Stimulated activated CD4-positive, alpha-beta T cell treated with anti-CD3 and anti-CD28 coated beads, Interleukin-2, amount 100 ng/mL, for 24 hours (primary cell): ENCODE measurements at regions not wholly inside any gene's neighbourhood (a gene's known extent, or its start where the extent isn't known, plus 50 kb on each side); places are given as distances from the start of the nearest gene placed in this dataset.
"Not testable (repeated sequence)": the region's sequence is repeated elsewhere in the genome, so short reads cannot be mapped to it uniquely, and the experiment has no call there.

Experiments
- DNase-seq, 2 donors: peaks; one replicate each; pipeline ENCODE4 v3.0.0-alpha.2; 2020

DNA sequence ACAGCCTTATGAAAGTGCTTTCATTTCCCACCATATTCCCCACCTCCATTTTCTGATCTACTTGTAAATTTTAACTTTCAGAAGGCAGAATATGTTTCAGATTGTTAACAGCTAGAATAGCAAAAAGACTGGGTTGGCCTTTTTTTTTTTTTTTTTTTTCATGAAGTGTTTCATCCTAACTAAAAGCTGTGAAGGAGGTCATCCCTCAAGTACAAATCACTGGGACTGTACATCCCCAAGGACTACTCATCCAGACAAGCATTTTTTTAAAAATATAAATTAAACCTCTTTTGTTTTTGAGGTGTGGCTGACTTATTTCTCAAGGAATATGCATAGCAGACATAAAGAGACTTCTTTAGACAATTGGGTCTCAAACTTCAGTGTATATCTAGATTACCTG, 542.1 kb upstream of the TUSC1 start:
- DNase-seq = no peak

DNA sequence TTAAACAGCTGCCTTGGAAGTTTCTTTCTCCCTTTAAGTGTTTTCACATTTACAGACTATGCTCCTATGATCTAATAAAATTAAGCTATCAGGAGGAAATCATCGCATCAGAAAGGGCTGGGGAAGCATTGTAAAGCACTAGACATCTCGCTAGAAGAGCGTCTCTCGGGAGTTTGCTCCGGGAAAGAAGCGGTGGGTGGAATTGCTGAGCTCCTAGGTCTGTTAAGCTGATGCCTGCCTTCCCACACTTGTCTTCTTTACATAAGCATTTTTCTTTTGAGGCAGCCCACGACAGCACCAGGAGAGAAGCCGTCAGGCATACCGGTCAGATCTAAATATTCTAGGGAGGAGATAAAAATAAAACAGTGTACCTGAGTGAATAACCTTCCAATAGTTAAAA, 541.7 kb upstream of the TUSC1 start:
- no peak for DNase-seq

DNA sequence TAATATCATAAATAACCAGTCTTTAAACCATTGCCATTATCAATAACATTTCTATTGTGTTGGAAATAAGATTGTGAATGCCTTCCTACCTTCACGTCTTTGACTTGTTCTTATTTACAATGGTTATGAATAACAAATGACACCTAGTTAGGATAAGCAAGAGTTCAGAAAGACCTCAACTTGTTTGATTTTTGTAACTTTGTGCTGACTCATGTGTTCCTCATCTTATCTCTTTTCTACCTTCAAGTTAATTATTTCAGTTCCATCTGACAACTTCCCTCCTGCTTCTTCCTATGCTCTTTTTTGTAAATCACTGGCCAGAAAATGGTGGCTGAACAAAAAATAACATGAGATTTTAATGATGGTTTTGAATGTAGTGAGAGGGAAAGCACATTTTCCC, 538.5 kb upstream of the TUSC1 start:
- no peak for DNase-seq

DNA sequence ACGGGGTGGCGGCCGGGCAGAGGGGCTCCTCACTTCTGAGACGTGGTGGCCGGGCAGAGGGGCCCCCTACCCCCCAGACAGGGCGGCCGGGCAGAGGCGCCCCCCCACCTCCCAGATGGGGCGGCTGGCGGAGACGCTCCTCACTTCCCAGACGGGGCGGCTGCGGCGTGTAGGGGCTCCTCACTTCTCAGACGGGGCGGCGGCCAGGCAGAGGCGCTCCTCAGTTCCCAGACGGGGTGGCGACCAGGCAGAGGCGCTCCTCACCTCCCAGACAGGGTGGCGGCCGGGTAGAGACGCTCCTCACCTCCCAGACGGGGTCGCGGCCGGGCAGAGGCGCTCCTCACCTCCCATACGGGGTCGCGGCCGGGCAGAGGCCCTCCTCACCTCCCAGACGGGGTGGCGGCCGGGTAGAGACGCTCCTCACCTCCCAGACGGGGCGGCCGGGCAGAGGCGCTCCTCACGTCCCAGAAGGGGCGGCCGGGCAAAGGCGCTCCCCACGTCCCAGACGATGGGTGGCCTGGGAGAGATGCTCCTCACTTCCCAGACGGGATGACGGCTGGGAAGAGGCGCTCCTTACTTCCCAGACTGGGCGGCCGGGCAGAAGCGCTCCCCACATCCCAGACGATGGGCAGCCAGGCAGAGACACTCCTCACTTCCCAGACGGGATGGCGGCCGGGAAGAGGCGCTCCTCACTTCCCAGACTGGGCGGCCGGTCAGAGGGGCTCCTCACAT, 536.6 kb upstream of the TUSC1 start:
- DNase-seq = not testable (repeated sequence)

DNA sequence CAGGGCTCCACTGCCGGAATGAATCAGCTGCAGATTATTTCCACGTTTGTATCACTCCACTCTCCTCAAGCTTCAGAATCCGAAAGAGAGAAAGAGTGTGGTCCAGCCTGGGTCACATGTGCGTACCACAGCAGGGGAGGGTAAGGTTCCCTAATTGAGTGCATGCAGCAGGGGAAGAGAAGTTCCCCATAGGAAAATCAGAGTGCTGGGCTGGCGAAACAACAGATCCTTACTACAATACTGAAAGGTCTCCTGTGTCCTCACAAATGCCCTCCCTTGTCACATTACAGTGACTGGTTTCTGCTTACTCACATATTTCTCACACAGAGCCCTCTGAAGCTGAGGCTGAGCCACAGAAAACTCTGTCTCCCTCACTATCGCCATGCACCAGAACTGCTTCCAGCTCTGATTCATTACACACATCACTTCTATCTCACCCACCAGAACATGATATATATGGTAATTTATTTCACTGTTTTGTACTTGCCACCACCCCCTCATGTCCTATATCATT, 532.2 kb upstream of the TUSC1 start:
- DNase-seq = no peak

DNA sequence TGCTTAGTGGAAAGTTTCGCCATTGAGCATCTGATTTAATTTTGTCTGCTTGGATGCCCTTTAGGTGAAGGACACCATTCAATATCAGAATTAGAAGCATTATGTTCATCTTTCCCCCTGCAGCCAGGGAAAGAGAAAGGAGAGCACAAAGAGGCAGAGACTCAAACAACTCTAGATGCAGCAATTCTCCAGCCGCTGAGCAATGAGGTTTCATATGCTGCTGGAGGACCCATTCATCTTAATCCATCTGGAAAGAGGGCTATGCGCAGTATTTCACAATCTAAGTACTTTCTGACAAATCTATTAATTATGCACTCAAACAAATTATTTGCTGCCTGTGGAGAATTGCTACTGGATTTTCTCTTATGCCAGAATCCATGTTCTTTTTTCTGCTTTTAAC, 527.0 kb upstream of the TUSC1 start:
- no peak for DNase-seq

DNA sequence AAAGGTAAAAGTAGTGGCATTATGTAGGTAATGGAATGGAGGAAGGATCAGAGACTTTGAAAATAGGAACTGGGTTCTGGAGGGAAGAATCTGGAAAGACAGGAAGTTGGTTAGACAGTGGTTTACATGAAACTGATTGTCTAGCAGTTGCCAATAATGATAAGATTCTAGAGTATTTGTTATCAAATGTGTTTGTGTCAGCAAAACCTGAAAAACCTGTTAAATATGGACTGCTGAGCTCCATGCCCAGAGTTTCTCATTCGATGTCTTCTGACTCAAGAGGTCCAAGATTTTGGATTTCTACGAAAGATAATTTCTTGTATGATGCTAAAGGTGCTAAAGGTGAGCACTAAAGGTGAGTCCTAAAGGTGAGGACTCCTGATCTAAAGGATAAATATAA, 515.0 kb upstream of the TUSC1 start:
- no peak for DNase-seq

DNA sequence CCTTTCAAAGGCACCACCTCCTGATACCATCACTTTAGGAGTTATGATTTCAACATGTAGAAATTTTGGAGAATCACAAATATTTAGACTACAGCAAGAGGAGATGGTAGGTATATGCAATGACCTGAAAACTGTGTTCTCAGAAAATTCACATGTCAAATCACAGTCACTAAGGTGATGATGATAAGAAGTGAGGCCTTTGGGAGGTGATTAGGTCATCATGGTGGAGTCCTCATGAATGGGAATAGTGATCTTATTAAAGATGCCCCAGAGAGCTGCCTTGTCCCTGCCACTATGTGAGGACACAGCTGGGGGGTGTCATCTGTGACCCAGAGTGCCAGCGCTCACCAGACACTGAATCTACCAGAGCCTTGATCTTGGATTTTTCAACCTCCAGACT, 513.5 kb upstream of the TUSC1 start:
- no peak for DNase-seq

DNA sequence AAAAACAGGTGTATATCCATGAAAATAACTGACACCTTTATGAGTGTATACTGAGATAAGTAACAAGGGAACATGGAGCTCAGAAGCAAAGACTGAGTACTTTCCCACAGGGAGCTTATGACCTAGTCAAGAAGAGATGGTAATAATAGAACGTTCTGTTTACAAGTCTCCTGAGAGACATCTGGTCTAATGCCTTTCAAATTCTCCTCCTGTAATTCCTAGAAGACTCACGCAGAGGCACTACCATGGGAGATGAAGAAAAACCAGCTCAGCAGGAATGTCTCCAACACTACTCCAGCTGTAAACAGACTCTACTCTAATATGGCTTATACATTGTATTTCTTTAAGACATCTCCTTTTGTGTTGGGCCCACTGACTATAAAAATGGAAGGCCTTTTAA, 503.6 kb upstream of the TUSC1 start:
- DNase-seq = no peak

DNA sequence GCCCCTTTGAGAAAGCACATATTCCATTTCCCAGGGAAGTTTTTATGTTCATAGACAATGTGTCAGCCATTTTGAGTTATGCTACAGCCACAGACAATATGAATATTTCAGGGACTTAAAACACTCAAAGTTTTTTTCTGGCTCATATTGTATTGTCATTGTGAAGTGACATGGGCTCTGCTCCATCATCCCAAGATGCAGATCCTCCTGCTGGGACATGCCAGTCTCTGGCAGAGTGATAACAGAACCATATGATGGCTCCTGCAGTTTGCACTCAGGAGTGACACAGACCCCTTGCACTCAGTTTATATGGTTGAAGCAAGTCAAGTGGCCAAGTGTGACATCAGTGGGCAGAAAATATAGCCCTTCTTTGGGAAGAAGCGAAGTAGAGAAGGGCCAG, 498.4 kb upstream of the TUSC1 start:
- DNase-seq = no peak

DNA sequence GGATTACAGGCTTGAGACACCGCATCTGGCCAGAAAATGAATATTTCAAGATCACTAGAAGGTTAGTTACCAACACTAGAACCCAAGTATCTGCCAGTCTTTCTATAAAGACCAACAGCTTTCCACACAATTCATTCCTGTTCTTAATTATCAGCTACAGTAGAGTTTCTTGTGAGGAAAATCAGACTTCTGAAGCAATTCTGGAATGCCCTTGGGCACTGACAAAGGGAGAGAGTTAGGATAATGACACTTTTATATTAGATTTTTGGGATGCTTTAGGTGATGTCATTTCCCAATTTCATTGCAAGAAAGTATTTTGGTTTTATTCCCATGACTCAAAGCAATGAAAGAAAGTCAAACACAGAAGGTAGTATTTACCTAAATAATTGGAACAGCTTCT, 497.0 kb upstream of the TUSC1 start:
- no peak for DNase-seq

DNA sequence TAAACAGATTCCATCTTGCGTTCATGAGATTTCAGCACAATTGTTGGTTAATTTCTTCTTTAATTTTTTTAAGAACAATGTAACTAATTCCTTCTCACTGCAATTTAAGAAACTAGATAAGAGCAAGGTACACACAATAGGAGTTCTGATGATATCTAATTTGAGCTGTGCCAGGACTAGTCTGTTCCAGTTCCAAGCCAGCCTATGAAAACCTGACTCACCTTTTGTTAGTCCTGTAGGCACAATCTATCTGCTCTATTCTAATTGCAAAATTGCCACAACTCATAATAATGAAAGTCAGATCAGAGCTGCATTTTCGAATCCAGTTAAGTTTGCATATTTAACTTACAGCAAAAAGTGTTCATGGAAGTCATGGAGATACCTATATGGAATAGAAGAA, 494.1 kb upstream of the TUSC1 start:
- no peak for DNase-seq

DNA sequence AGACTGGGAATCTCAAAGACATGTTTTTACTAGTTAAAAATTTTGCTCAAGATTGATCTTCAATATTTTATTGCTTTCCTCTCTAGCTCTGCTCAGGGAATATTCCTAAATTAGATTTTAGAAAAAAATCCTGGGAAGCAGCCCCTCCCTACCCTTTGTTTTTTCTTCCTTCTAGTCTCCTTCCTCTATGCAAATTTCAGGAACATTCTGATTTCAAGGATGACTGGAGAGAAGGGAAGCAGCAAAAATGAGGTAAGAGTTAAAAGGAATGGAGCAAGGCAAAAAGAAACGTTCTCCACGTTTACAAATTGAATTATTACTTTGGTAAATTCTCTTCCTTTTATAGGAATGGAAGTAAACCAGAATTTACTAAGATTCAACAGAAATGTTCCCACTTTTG, 493.4 kb upstream of the TUSC1 start:
- no peak for DNase-seq

DNA sequence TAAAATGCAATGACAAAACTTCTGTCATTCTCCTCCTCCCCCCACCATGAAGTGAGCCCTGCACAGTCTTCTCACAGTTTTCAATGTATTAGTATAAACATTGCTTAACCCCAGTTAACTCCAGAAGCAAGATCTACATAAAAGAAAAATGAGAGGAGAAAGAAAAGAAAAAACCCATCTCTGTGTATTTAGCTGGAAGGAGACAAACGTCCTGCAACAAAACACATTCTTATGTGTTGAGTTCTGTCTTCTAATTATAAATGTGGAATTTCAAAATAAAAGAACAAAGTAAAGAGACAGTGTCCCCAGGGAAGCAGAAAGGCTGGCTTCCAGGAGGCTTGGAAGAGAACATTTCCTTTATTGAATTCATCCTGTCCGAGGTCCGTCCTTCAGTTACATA, 491.9 kb upstream of the TUSC1 start:
- DNase-seq = no peak

DNA sequence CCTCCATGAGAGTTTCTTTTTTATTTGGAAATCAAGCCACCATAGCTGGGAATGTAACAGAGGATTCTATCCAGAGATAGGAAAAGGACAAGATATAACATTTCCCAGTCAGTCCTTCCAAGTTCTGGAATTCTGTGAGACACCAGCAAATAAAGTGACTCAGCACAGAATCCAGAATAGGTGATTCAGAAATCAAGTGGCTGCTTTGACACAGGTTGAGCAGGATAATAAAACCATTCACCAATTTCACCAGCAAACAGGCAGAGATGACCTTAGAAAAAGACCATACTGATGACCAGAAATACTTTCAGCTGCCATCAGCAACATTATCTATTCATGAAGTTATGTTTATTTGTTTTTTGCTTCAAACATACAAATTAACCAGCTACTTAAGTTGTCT, 491.5 kb upstream of the TUSC1 start:
- DNase-seq = no peak

DNA sequence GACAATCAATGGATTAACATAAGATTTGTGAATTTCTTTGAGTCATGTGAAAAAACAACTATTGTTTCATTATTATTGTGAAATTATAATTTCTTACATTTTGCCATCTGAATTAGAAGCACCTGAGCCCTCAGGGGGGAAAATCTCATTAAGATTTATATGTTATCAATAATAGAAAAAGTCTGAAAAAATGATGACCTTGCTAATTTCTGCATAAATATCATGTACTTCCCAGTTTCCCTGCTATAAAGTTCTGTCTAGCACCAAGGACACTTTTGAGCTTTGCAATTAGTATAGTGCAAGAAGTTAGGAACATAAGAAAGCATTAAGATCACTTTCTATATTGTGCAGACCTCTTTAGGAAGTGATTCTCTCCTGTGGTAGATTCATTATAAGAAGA, 488.3 kb upstream of the TUSC1 start:
- no peak for DNase-seq

DNA sequence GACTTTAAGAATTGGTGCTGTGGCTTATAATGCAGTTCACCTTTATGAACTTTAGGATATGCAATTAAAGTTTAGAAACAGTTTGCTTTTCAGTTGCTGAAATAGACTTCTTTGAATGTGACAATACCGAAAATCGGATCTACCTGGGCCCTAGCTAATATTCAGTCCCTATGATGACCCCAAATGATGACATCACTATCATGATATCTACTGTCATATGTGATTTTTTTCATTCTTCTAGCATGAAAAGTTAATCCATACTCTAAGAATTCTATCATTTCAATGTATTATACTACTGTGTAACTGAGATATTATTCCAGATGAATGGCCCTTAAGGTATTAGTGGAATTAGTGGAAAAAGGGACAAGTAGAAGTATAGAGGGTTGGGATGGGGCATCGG, 487.2 kb upstream of the TUSC1 start:
- DNase-seq = no peak

DNA sequence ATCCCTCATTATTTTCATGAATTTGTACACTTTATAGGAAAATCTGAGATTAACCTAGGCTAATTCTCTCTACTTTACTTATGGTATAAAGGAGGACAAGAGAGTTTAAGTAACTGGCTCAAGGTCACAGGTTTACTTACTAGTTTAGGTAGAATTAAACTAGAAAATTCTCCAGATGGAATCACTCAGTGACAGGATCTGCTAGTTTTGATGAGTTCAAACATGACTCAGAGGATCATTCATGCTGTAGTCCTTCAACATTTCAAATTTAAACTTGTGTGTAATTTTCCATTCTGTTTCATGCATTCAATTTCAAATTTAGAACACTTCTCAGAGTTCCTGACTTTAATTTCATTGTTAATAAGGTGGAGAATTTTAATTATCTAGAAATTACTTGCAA, 485.7 kb upstream of the TUSC1 start:
- no peak for DNase-seq

DNA sequence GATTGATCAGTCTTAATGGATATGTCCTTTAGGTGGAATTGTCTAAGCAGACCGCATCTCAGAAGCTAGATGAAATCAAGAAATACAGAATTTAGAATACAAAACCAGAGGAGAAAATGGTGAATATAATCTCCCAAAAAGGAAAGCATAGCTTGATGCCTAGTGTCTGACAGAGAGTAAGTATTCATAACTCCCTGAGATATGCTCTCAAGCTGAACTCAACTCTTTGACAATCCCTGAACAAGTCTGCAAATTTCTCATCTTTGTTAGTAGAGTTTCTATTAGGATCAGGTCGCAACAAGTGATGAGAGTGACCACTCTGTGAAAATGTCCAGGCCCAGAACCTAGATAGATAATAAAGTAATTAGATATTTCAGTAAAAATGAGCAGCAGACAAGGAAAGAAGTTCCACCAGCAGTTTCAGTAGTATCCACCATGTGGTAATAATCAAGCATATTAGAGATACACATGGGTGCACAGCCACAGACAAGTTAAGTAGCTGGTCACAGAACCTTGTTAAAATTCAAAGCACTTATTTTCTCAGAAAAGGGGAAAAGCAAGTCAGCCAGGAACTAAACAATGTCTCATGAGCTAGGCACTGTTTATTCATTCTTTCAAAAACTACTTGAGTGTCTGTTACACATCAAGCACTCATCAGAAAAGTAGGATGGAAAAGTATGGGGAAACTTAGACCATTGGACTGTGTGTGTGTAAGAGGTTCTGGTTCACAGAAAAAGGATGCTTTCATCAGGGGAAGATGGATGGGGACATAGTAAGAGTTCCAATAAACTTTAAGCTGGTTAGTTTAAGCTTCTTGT, 481.5 kb upstream of the TUSC1 start:
- no peak for DNase-seq

DNA sequence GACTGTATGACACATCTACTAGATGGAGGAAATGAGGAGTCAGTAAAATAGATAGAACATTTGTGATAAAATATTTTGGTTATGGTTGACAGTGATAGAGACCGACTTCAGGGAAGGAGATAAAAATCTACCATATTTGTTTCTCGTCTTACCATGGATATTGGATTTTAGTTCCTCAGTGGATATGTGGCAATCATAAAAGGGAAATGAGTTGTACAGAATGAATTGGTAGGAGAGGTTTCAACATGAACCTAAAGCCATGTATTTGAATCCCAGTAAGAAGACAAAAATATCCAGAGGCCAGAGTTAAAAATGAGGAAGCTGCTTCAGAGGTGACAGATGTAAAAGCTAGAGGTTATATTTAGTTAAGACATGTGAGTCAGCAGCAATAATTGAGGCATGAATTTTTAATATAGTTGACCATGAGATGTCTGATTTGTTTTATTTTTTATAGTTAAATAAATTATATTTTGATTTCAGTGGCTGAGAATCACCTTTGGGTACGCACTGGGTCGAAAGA, 480.4 kb upstream of the TUSC1 start:
- no peak for DNase-seq

DNA sequence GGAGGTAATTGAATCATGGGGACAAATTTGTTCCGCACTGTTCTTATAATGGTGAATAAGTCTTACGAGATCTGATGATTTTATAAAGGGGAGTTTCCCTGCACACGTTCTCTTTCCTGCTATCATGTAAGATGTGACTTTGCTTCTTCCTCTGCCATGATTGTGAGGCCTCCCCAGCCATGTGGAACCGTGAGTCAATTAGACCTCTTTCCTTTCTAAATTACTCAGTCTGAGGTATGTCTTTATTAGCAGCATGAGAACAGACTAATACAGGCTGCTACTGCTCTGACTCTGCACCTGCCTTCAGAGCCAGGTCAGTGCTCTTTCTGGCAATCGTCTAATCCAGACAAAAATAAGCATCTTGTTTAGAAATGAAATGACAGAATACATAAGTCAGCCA, 479.2 kb upstream of the TUSC1 start:
- DNase-seq = no peak

DNA sequence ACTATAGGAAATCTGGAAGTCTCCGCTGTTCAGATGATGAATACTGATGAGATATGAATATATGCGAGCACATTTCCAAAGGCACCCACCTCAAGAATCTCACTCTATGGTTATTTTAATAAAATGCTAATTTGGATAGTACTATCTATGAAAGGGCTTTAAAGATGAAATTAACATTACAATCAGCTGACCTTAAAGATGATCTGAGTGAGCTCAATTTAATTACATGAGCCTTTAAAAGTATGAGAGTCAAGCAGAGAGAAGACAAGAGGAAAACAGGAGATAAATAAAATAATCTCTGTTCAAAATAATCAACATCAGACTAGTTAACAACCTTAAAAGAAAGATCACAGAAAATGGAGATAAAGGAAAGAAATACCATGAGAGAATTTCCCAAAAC, 474.1 kb upstream of the TUSC1 start:
- no peak for DNase-seq

DNA sequence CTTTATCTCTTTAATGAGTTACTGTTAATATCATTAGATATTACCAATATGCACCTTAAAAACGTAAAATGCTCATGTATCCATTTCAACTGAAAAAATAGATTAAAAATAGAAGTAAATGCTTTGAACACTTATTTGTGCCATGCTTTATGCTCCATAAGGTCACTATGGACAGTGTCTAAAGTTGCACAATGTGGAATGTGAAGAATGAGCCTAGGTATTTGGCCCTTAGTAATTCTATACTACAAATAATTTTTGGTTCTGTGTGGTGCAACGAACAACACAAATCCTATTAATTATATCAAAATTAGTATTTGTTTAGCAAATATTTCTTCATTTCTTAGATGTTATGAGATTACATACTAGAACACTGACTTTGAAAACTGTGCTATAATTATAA, 469.9 kb upstream of the TUSC1 start:
- no peak for DNase-seq

DNA sequence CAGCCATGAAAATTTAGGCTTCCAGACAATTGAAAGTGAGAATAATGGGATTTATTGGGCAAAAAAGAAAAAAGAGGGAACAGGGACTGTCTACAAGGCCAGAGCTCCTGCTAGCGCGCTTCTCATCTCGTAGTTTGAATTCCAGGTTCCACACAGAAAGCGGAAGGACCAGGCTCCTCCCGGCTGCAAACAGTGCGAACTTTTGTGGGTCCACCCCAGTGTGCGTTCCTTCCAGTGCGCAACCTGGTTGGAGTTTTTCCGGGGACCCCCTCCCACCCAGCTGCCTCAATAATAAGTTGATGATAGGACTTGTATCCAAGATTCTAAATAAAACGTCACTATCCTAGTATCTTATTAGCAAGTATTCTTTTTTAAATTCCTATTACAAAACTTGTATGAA, 467.7 kb upstream of the TUSC1 start:
- DNase-seq = no peak
